H1 (cell line): ENCODE measurements at regions not wholly inside any gene's neighbourhood (a gene's known extent, or its start where the extent isn't known, plus 50 kb on each side); places are given as distances from the start of the nearest gene placed in this dataset.

Experiments used
- CTCF ChIA-PET: fragments of 300-600 bp; sonication (Branson Sonifier 250); formaldehyde crosslinking; loops from one replicate; lab custom pipeline; 2021; ENCODE audit not compliant: partially characterized antibody; lab: Charles Lee
- POLR2A ChIA-PET: fragments of 300-600 bp; sonication (Branson Sonifier 250); formaldehyde crosslinking; loops from one replicate; lab custom pipeline; 2021; ENCODE audit warnings: inconsistent platforms; ENCODE audit not compliant: partially characterized antibody; lab: Charles Lee
- DNase-seq, 2 experiments: peaks; one replicate each; pipeline versions ENCODE4 v3.0.0 to v3.0.0-alpha.2; 2010 to 2022; ENCODE audit warnings: low spot score in 2 of 2, low read depth in 1 of 2, mixed read lengths in 1 of 2
- FAIRE-seq: peaks from 2 replicates; lab custom pipeline; 2011; peaks lifted over from hg19 to GRCh38; lab: Jason Lieb, UNC
- H2AFZ ChIP-seq: 2 replicates; pipeline ENCODE4 v1.8.1; 2012; ENCODE audit warnings: low read length, inconsistent platforms
- H2AK5ac ChIP-seq: 2 replicates; pipeline ENCODE4 v1.6.1; 2013; ENCODE audit warnings: low read depth, low read length
- H2BK120ac ChIP-seq: replicated peaks from 2 replicates; pipeline ENCODE3; 2013; ENCODE audit warnings: low read depth, low read length, inconsistent platforms
- H2BK12ac ChIP-seq: 2 replicates; pipeline ENCODE4 v1.6.1; 2013; ENCODE audit warnings: low read depth, low read length
- H2BK15ac ChIP-seq: 2 replicates; pipeline ENCODE4 v1.6.1; 2013; ENCODE audit warnings: low read length
- H2BK20ac ChIP-seq: 2 replicates; pipeline ENCODE4 v1.6.1; 2013; ENCODE audit warnings: low read length
- H2BK5ac ChIP-seq: 2 replicates; pipeline ENCODE4 v1.6.1; 2013; ENCODE audit warnings: low read depth, low read length
- H3K14ac ChIP-seq: 2 replicates; pipeline ENCODE4 v1.6.1; 2013; ENCODE audit warnings: inconsistent platforms; ENCODE audit not compliant: insufficient read length
- H3K18ac ChIP-seq: 2 replicates; pipeline ENCODE4 v1.6.1; 2013; ENCODE audit warnings: low read length; ENCODE audit errors: extremely low read depth
- H3K23ac ChIP-seq: 2 replicates; pipeline ENCODE4 v1.6.1; 2013; ENCODE audit warnings: inconsistent platforms; ENCODE audit not compliant: insufficient read length
- H3K23me2 ChIP-seq: 2 replicates; pipeline ENCODE4 v1.6.1; 2013; ENCODE audit warnings: low read depth, low read length
- H3K27ac ChIP-seq: 2 replicates; pipeline ENCODE4 v1.6.1; 2011; ENCODE audit warnings: low read depth, low read length, inconsistent platforms
- H3K27me3 ChIP-seq, 4 experiments: replicated peaks in 1 of 4; 1 replicate in 1 of 4; 2 replicates in 3 of 4; pipeline versions ENCODE4 v1.6.1 to v1.8.1; 2011 to 2013; ENCODE audit warnings: low read length in 3 of 4, mild to moderate bottlenecking in 3 of 4, inconsistent platforms in 2 of 4, mixed read lengths in 2 of 4, moderate library complexity in 1 of 4; ENCODE audit not compliant: control insufficient read depth in 3 of 4, insufficient read depth in 3 of 4; ENCODE audit errors: extremely low read depth in 1 of 4
- H3K36me3 ChIP-seq, 4 experiments: 2 replicates each; pipeline versions ENCODE4 v1.6.1 to v1.8.1; 2011 to 2013; ENCODE audit warnings: mild to moderate bottlenecking in 4 of 4, low read length in 3 of 4, moderate library complexity in 2 of 4, control low read depth in 1 of 4, inconsistent platforms in 1 of 4; ENCODE audit not compliant: insufficient read depth in 4 of 4, control insufficient read depth in 2 of 4
- H3K4ac ChIP-seq: replicated peaks from 2 replicates; pipeline ENCODE3; 2013; ENCODE audit warnings: low read length, low read depth, mixed read lengths, inconsistent platforms; ENCODE audit not compliant: insufficient read length
- H3K4me1 ChIP-seq, 4 experiments: replicated peaks in 1 of 4; 1 replicate in 1 of 4; 2 replicates in 3 of 4; pipeline versions ENCODE4 v1.6.1 to v1.8.1; 2011 to 2013; ENCODE audit warnings: low read length in 3 of 4, inconsistent platforms in 2 of 4, mixed read lengths in 1 of 4; ENCODE audit not compliant: insufficient read depth in 4 of 4, control insufficient read depth in 3 of 4
- H3K4me2 ChIP-seq, 2 experiments: 2 replicates each; pipeline versions ENCODE4 v1.6.1 to v1.8.1; 2011 to 2013; ENCODE audit warnings: low read depth in 2 of 2, low read length in 2 of 2, control low read depth in 1 of 2, inconsistent platforms in 1 of 2, mild to moderate bottlenecking in 1 of 2; ENCODE audit not compliant: insufficient read depth in 1 of 2
- H3K4me3 ChIP-seq, 4 experiments: fragments of 200-600, 300-600 bp in 1 of 4; sonication (generic), shearing (Covaris generic), sonication (Bioruptor Twin) in 1 of 4; 2 replicates each; pipeline versions ENCODE4 v1.5.1 to v1.8.1; 2011 to 2016; ENCODE audit warnings: low read length in 4 of 4, low read depth in 3 of 4, control low read depth in 2 of 4, inconsistent platforms in 2 of 4, mild to moderate bottlenecking in 2 of 4, mixed read lengths in 1 of 4, moderate library complexity in 1 of 4; ENCODE audit not compliant: insufficient read depth in 2 of 4; ENCODE audit errors: extremely low read depth in 1 of 4
- H3K56ac ChIP-seq: replicated peaks from 2 replicates; pipeline ENCODE3; 2013; ENCODE audit warnings: low read depth, mild to moderate bottlenecking, mixed read lengths, low read length, inconsistent platforms; ENCODE audit not compliant: insufficient read length
- H3K79me1 ChIP-seq: 2 replicates; pipeline ENCODE4 v1.6.1; 2013; ENCODE audit warnings: low read depth, low read length, control low read depth
- H3K79me2 ChIP-seq, 2 experiments: 2 replicates each; pipeline versions ENCODE4 v1.6.1 to v1.8.1; 2012 to 2013; ENCODE audit warnings: low read length in 2 of 2, mild to moderate bottlenecking in 2 of 2, inconsistent platforms in 1 of 2; ENCODE audit not compliant: insufficient read depth in 2 of 2, control insufficient read depth in 1 of 2
- H3K9ac ChIP-seq, 4 experiments: replicated peaks in 1 of 4; 1 replicate in 1 of 4; 2 replicates in 3 of 4; pipeline versions ENCODE4 v1.6.1 to v1.8.1; 2011 to 2013; ENCODE audit warnings: low read depth in 3 of 4, low read length in 3 of 4, control low read depth in 2 of 4, mild to moderate bottlenecking in 2 of 4, moderate library complexity in 2 of 4, inconsistent platforms in 1 of 4; ENCODE audit errors: extremely low read depth in 1 of 4
- H3K9me3 ChIP-seq, 2 experiments: 2 replicates each; pipeline versions ENCODE4 v1.6.1 to v1.8.1; 2012 to 2013; ENCODE audit warnings: mild to moderate bottlenecking in 2 of 2, moderate library complexity in 2 of 2, control low read depth in 1 of 2, inconsistent platforms in 1 of 2, low read depth in 1 of 2, low read length in 1 of 2, mixed read lengths in 1 of 2; ENCODE audit not compliant: insufficient read depth in 2 of 2
- H4K20me1 ChIP-seq, 2 experiments: replicated peaks in 1 of 2; 2 replicates each; pipeline versions ENCODE3 to v1.8.1; 2011 to 2013; ENCODE audit warnings: inconsistent platforms in 2 of 2, low read length in 2 of 2, mild to moderate bottlenecking in 1 of 2; ENCODE audit not compliant: insufficient read depth in 2 of 2, control insufficient read depth in 1 of 2
- H4K5ac ChIP-seq: 2 replicates; pipeline ENCODE4 v1.6.1; 2013; ENCODE audit warnings: low read length, low read depth, mixed read lengths, inconsistent platforms; ENCODE audit not compliant: insufficient read length
- H4K8ac ChIP-seq: 2 replicates; pipeline ENCODE4 v1.8.0; 2013; ENCODE audit warnings: mild to moderate bottlenecking, moderate library complexity, low read length, inconsistent platforms; ENCODE audit not compliant: insufficient read depth; ENCODE audit errors: extremely low read depth
- H4K91ac ChIP-seq: replicated peaks from 2 replicates; pipeline ENCODE3; 2013; ENCODE audit warnings: low read length, mixed read lengths, inconsistent platforms; ENCODE audit not compliant: insufficient read length
- BCL11A ChIP-seq, 2 experiments: IDR thresholded peaks; one replicate each; pipeline ENCODE4 v1.6.1; 2011; ENCODE audit warnings: low read depth in 2 of 2, low read length in 2 of 2, mild to moderate bottlenecking in 2 of 2
- CHD2 ChIP-seq: IDR thresholded peaks from 2 replicates; pipeline ENCODE4 v1.6.1; 2012; ENCODE audit warnings: low read length, improper control_type of control experiment
- CREB1 ChIP-seq: IDR thresholded peaks from 2 replicates; pipeline ENCODE4 v1.6.1; 2012; ENCODE audit warnings: inconsistent platforms
- CTBP2 ChIP-seq: IDR thresholded peaks from 2 replicates; pipeline ENCODE4 v1.7.0; 2011; ENCODE audit warnings: borderline replicate concordance, mild to moderate bottlenecking, moderate library complexity, mixed read lengths, low read length; ENCODE audit not compliant: insufficient read depth, insufficient read length
- EZH2 ChIP-seq: fragments of 200-600 bp; sonication (generic); IDR thresholded peaks from 2 replicates; pipeline ENCODE4 v1.7.1; 2012; ENCODE audit warnings: low read depth, mild to moderate bottlenecking, moderate library complexity, low read length, inconsistent platforms; ENCODE audit not compliant: severe bottlenecking
- FOSL1 ChIP-seq: IDR thresholded peaks from 2 replicates; pipeline ENCODE4 v1.6.1; 2011; ENCODE audit warnings: mild to moderate bottlenecking, low read depth, low read length, moderate library complexity; ENCODE audit not compliant: insufficient read depth
- JUND ChIP-seq: IDR thresholded peaks from 2 replicates; pipeline ENCODE4 v1.6.1; 2011; ENCODE audit warnings: mild to moderate bottlenecking, improper control_type of control experiment, low read length
- KDM1A ChIP-seq: fragments of 200-600, 300-600 bp; sonication (generic); IDR thresholded peaks from 2 replicates; pipeline ENCODE4 v1.7.1; 2016; ENCODE audit warnings: mild to moderate bottlenecking, low read length, borderline replicate concordance
- KDM5A ChIP-seq: fragments of 200-600 bp; IDR thresholded peaks from 2 replicates; pipeline ENCODE4 v1.7.1; 2012; ENCODE audit warnings: mild to moderate bottlenecking, low read length, inconsistent platforms, mixed read lengths
- POLR2AphosphoS5 ChIP-seq: IDR thresholded peaks from 2 replicates; pipeline ENCODE4 v1.6.1; 2011; ENCODE audit warnings: low read depth, low read length
- RFX5 ChIP-seq: IDR thresholded peaks from 2 replicates; pipeline ENCODE4 v1.6.1; 2011; ENCODE audit warnings: low read depth, low read length, improper control_type of control experiment, borderline replicate concordance
- SIRT6 ChIP-seq: IDR thresholded peaks from one replicate; pipeline ENCODE4 v1.7.1; 2012; ENCODE audit warnings: low read length, inconsistent platforms
- TAF1 ChIP-seq: IDR thresholded peaks from 2 replicates; pipeline ENCODE4 v1.6.1; 2011; ENCODE audit warnings: mild to moderate bottlenecking, low read depth, low read length
- ZNF274 ChIP-seq: IDR thresholded peaks from 2 replicates; pipeline ENCODE4 v1.7.0; 2012; ENCODE audit warnings: low read length, borderline replicate concordance; ENCODE audit errors: extremely low read depth
- WGBS, 2 experiments: shearing (Covaris generic) in 1 of 2; methylation state at CpG; one replicate each; pipeline versions ENCODE4 v1.1.6 to v1.1.7; 2013 to 2015; ENCODE audit warnings: low lambda C conversion rate in 2 of 2, mixed read lengths in 2 of 2, inconsistent platforms in 1 of 2, low coverage in 1 of 2, missing lambda C conversion rate in 1 of 2; ENCODE audit not compliant: insufficient replicate concordance in 2 of 2, insufficient coverage in 1 of 2, insufficient read length in 1 of 2; ENCODE audit errors: extremely low coverage in 1 of 2, missing lambda C conversion rate in 1 of 2; 5-methylcytosine and 5-hydroxymethylcytosine counted together
- TF ChIP-seq, protein P1 (sequence below): IDR thresholded peaks from 2 replicates; pipeline ENCODE4 v1.6.1; 2012; ENCODE audit warnings: low read length, inconsistent platforms

DNA sequence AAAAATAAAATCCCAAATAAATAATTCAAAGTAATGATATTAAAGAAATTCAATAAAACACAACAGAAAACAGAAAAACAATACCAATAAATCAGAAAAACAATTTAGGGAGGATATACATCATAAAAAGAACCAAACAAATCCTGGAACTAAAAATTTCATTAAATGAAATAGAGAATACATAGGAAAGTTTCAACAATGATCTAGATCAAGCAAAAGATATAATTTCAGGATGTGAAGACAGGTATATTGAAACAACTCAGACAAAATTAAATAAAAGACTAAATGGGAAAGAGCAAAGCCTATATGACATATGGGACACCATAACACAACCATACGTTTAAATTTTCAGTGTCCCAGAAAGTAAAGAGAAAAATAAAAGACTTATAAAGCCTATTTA, 85.1 kb upstream of the GHR start:
- no peak overlapping the region for H2AK5ac ChIP-seq
- no peaks in the 10 kb centered on the region for H3K36me3 ChIP-seq
- no peaks in the 10 kb centered on the region for H3K79me2 ChIP-seq
- no peak overlapping the region for H2BK120ac ChIP-seq
- no peak overlapping the region for H3K9ac ChIP-seq
- no peak overlapping the region for H3K4me2 ChIP-seq
- H2BK12ac ChIP-seq: no peak overlapping the region
- H3K4ac ChIP-seq: no peak overlapping the region
- no peak overlapping the region for H3K23ac ChIP-seq
- no peak overlapping the region for H2BK5ac ChIP-seq
- no peaks in the 10 kb centered on the region for H3K79me1 ChIP-seq
- no peak overlapping the region for H4K8ac ChIP-seq
- no peak overlapping the region for H3K27ac ChIP-seq
- H2AFZ ChIP-seq: no peak overlapping the region
- WGBS, 2 experiments: 91% methylated on average over 1 of the region's 1 CpG; no CpG with 5 or more reads in 1 of the 2 experiments
- H3K9me3 ChIP-seq: peaks cover 5 to 11% of the 10 kb centered on the region in 2 experiments; a peak in 2 of 4 replicates
- no peak overlapping the region for H3K14ac ChIP-seq
- H3K4me1 ChIP-seq: no peaks in the 10 kb centered on the region
- no peaks in the 10 kb centered on the region for H4K20me1 ChIP-seq
- no peak overlapping the region for H3K56ac ChIP-seq
- CTCF ChIA-PET: no interaction called here
- H4K91ac ChIP-seq: no peak overlapping the region
- H2BK20ac ChIP-seq: no peak overlapping the region
- no peak overlapping the region for H2BK15ac ChIP-seq
- H3K4me3 ChIP-seq: no peak overlapping the region
- FAIRE-seq (no peak), DNase-seq (no peak)
- no peaks in the 10 kb centered on the region for H3K23me2 ChIP-seq
- H3K18ac ChIP-seq: no peak overlapping the region
- POLR2A ChIA-PET: no interaction called here
- H3K27me3 ChIP-seq: no peaks in the 10 kb centered on the region
- H4K5ac ChIP-seq: no peak overlapping the region
- no peak for TF ChIP-seq KDM5A
- TF ChIP-seq POLR2AphosphoS5: no peak
- TF ChIP-seq TAF1: no peak
- TF ChIP-seq, protein P1, sequence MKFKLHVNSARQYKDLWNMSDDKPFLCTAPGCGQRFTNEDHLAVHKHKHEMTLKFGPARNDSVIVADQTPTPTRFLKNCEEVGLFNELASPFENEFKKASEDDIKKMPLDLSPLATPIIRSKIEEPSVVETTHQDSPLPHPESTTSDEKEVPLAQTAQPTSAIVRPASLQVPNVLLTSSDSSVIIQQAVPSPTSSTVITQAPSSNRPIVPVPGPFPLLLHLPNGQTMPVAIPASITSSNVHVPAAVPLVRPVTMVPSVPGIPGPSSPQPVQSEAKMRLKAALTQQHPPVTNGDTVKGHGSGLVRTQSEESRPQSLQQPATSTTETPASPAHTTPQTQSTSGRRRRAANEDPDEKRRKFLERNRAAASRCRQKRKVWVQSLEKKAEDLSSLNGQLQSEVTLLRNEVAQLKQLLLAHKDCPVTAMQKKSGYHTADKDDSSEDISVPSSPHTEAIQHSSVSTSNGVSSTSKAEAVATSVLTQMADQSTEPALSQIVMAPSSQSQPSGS: no peak
- TF ChIP-seq RFX5: no peak
- TF ChIP-seq CREB1: no peak
- TF ChIP-seq CTBP2: no peak
- TF ChIP-seq ZNF274: no peak
- no peak for TF ChIP-seq JUND
- no peak for TF ChIP-seq EZH2
- no peak for TF ChIP-seq BCL11A (IDR thresholded peaks at IDR 0.05; ENCODE audit: low read depth in 2 of 2, low read length in 2 of 2)
- no peak for TF ChIP-seq KDM1A
- no peak for TF ChIP-seq CHD2
- TF ChIP-seq SIRT6: no peak
- no peak for TF ChIP-seq FOSL1
